GM12873 (cell line): ENCODE measurements at regions not wholly inside any gene's neighbourhood (a gene's known extent, or its start where the extent isn't known, plus 50 kb on each side); places are given as distances from the start of the nearest gene placed in this dataset.

ENCODE experiments used
- TF ChIP-seq, protein P1 (sequence below): IDR thresholded peaks from 2 replicates; pipeline ENCODE4 v1.5.1; 2012; ENCODE audit warnings: low read depth, mild to moderate bottlenecking, moderate library complexity, low read length, control low read depth; ENCODE audit not compliant: insufficient read depth; ENCODE audit errors: missing control alignments

DNA sequence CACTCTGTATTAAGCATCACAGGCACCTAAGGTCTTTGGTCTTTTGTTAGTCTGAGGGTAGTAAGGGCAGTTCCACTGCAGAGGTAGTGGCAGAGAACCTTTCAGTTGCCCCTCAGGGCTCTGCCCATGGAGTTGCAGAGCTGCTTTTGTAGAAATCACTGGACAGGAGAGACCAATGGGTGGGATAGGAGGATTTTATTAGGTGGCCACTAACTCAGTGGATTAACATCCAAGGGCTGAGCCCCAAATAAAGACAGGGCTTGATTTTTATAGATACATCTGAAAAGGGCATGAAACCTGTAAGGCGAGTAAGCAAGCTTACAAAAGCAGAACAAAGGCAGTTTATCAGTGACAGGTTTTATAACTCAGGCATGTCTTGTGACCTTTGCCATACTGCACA lies 1035.4 kb downstream of the SH3BGRL start:
- TF ChIP-seq, protein P1, sequence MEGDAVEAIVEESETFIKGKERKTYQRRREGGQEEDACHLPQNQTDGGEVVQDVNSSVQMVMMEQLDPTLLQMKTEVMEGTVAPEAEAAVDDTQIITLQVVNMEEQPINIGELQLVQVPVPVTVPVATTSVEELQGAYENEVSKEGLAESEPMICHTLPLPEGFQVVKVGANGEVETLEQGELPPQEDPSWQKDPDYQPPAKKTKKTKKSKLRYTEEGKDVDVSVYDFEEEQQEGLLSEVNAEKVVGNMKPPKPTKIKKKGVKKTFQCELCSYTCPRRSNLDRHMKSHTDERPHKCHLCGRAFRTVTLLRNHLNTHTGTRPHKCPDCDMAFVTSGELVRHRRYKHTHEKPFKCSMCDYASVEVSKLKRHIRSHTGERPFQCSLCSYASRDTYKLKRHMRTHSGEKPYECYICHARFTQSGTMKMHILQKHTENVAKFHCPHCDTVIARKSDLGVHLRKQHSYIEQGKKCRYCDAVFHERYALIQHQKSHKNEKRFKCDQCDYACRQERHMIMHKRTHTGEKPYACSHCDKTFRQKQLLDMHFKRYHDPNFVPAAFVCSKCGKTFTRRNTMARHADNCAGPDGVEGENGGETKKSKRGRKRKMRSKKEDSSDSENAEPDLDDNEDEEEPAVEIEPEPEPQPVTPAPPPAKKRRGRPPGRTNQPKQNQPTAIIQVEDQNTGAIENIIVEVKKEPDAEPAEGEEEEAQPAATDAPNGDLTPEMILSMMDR: no peak
